Activated T-cell treated with anti-CD3 and anti-CD28 coated beads, Interleukin-2, amount 50 U/mL, for 48 hours (primary cell): ENCODE measurements at regions not wholly inside any gene's neighbourhood (a gene's known extent, or its start where the extent isn't known, plus 50 kb on each side); places are given as distances from the start of the nearest gene placed in this dataset.
"Not testable (repeated sequence)": the region's sequence is repeated elsewhere in the genome, so short reads cannot be mapped to it uniquely, and the experiment has no call there.

Source experiments
- DNase-seq, 2 experiments: peaks; one replicate each; pipeline ENCODE4 v3.0.0-alpha.2; 2020

GRCh38 chr2:175401956-175402469 lies 220.5 kb upstream of the ATP5MC3 start:
- DNase-seq, result no peak

- DNase-seq, result no peak
Observed at GRCh38 chr2:175400975-175401374, 219.5 kb upstream of the ATP5MC3 start.

GRCh38 chr2:175399326-175399725 lies 217.8 kb upstream of the ATP5MC3 start:
- no peak for DNase-seq

GRCh38 chr2:175398848-175399247 lies 217.3 kb upstream of the ATP5MC3 start:
- DNase-seq, result no peak

GRCh38 chr2:175396696-175397095 lies 215.2 kb upstream of the ATP5MC3 start:
- no peak for DNase-seq

- no peak for DNase-seq
Observed at GRCh38 chr2:175393851-175394250, 212.3 kb upstream of the ATP5MC3 start.

- DNase-seq, result no peak
Observed at GRCh38 chr2:175383286-175383685, 201.8 kb upstream of the ATP5MC3 start.

- DNase-seq, result no peak
Observed at GRCh38 chr2:175373729-175374128, 192.2 kb upstream of the ATP5MC3 start.

GRCh38 chr2:175372704-175373701 lies 191.5 kb upstream of the ATP5MC3 start:
- DNase-seq, result no peak

- no peak for DNase-seq
Observed at GRCh38 chr2:175371378-175371777, 189.9 kb upstream of the ATP5MC3 start.

- peak; percentile 22 to 25 for DNase-seq
Observed at GRCh38 chr2:175366815-175367214, 185.3 kb upstream of the ATP5MC3 start.

GRCh38 chr2:175363699-175364098 lies 182.2 kb upstream of the ATP5MC3 start:
- DNase-seq, result no peak

- DNase-seq, result no peak
Observed at GRCh38 chr2:175362331-175362730, 180.8 kb upstream of the ATP5MC3 start.

GRCh38 chr2:175359710-175360109 lies 178.2 kb upstream of the ATP5MC3 start:
- no peak for DNase-seq

- no peak for DNase-seq
Observed at GRCh38 chr2:175356901-175357300, 175.4 kb upstream of the ATP5MC3 start.

- DNase-seq, result no peak
Observed at GRCh38 chr2:175355246-175355645, 173.7 kb upstream of the ATP5MC3 start.

GRCh38 chr2:175353275-175353674 lies 171.8 kb upstream of the ATP5MC3 start:
- DNase-seq, result no peak

- no peak for DNase-seq
Observed at GRCh38 chr2:175351512-175351911, 170.0 kb upstream of the ATP5MC3 start.

GRCh38 chr2:175350105-175350504 lies 168.6 kb upstream of the ATP5MC3 start:
- DNase-seq, result no peak

- DNase-seq, result no peak
Observed at GRCh38 chr2:175342085-175342484, 160.6 kb upstream of the ATP5MC3 start.

- no peak for DNase-seq
Observed at GRCh38 chr2:175330195-175330594, 148.7 kb upstream of the ATP5MC3 start.

- DNase-seq, result no peak
Observed at GRCh38 chr2:175326801-175327200, 145.3 kb upstream of the ATP5MC3 start.

GRCh38 chr2:175326164-175326563 lies 144.7 kb upstream of the ATP5MC3 start:
- DNase-seq, result not testable (repeated sequence)

- no peak for DNase-seq
Observed at GRCh38 chr2:175323162-175323561, 141.7 kb upstream of the ATP5MC3 start.
